ENCODE measurements at regions not wholly inside any gene's neighbourhood (a gene's known extent, or its start where the extent isn't known, plus 50 kb on each side); places are given as distances from the start of the nearest gene placed in this dataset.

- no peak overlapping the region for H3K4ac ChIP-seq (replicated peaks; ENCODE audit: insufficient read length, low read depth, low read length)
- H3K56ac ChIP-seq (replicated peaks; ENCODE audit: insufficient read length, low read depth, low read length), result no peak overlapping the region
- no peak overlapping the region for H3K27ac ChIP-seq (ENCODE audit: low read depth, low read length)
- no peak overlapping the region for H3K9ac ChIP-seq (replicated peaks in 1 of 4; ENCODE audit: extremely low read depth in 1 of 4, low read depth in 3 of 4, low read length in 3 of 4)
- no peak overlapping the region for H4K91ac ChIP-seq (replicated peaks; ENCODE audit: insufficient read length, low read length)
- H3K23ac ChIP-seq (ENCODE audit: insufficient read length), result no peak overlapping the region
- H4K20me1 ChIP-seq (replicated peaks in 1 of 2; ENCODE audit: control insufficient read depth in 1 of 2, insufficient read depth in 2 of 2, low read length in 2 of 2), result no peaks in the 10 kb centered on the region
- H4K8ac ChIP-seq (ENCODE audit: extremely low read depth, insufficient read depth, low read length), result no peak overlapping the region
- no peak overlapping the region for H4K5ac ChIP-seq (ENCODE audit: insufficient read length, low read depth, low read length)
- no peak for FAIRE-seq
- no peak overlapping the region for H2BK5ac ChIP-seq (ENCODE audit: low read depth, low read length)
- no peaks in the 10 kb centered on the region for H3K9me3 ChIP-seq (ENCODE audit: insufficient read depth in 2 of 2, low read depth in 1 of 2, low read length in 1 of 2)
- no peak overlapping the region for H2BK20ac ChIP-seq (ENCODE audit: low read length)
- H2BK120ac ChIP-seq (replicated peaks; ENCODE audit: low read depth, low read length), result no peak overlapping the region
- no peaks in the 10 kb centered on the region; a peak in 2 of 7 replicates for H3K27me3 ChIP-seq (replicated peaks in 1 of 4; ENCODE audit: control insufficient read depth in 3 of 4, extremely low read depth in 1 of 4, insufficient read depth in 3 of 4, low read length in 3 of 4)
- no peak overlapping the region for H2BK12ac ChIP-seq (ENCODE audit: low read depth, low read length)
- H3K14ac ChIP-seq (ENCODE audit: insufficient read length), result no peak overlapping the region
- H3K79me1 ChIP-seq (ENCODE audit: low read depth, low read length), result no peaks in the 10 kb centered on the region; the same call in 1 of the 2 replicates
- 0 out of 8 replicates have a peak, but pooled peaks cover 0 to 2% (median 0%) of the 10 kb centered on the region in 4 experiments for H3K36me3 ChIP-seq (ENCODE audit: control insufficient read depth in 2 of 4, insufficient read depth in 4 of 4, low read length in 3 of 4)
- H3K23me2 ChIP-seq (ENCODE audit: low read depth, low read length), result no peaks in the 10 kb centered on the region
- H3K79me2 ChIP-seq (ENCODE audit: control insufficient read depth in 1 of 2, insufficient read depth in 2 of 2, low read length in 2 of 2), result no peaks in the 10 kb centered on the region
- no peak overlapping the region for H3K18ac ChIP-seq (ENCODE audit: extremely low read depth, low read length)
- CTCF ChIA-PET (ENCODE audit: partially characterized antibody), result no interaction called here
- H3K4me3 ChIP-seq (ENCODE audit: extremely low read depth in 1 of 4, insufficient read depth in 2 of 4, low read depth in 3 of 4, low read length in 4 of 4), result no peak overlapping the region
- H2AFZ ChIP-seq (ENCODE audit: low read length), result no peak overlapping the region
- H2AK5ac ChIP-seq (ENCODE audit: low read depth, low read length), result no peak overlapping the region
- H2BK15ac ChIP-seq (ENCODE audit: low read length), result no peak overlapping the region
- POLR2A ChIA-PET (ENCODE audit: partially characterized antibody), result interaction anchor here (1.3 kb wide), 1 partner anchor 16 kb away, joined by 5 read pairs; no protein-coding TSS in a partner anchor
- DNase-seq (ENCODE audit: low read depth in 1 of 2, low spot score in 2 of 2), result no peak
- peaks cover 0 to 5% (median 0%) of the 10 kb centered on the region in 4 experiments; a peak in 2 of 7 replicates for H3K4me1 ChIP-seq (replicated peaks in 1 of 4; ENCODE audit: control insufficient read depth in 3 of 4, insufficient read depth in 4 of 4, low read length in 3 of 4)
- no peak overlapping the region for H3K4me2 ChIP-seq (ENCODE audit: insufficient read depth in 1 of 2, low read depth in 2 of 2, low read length in 2 of 2)
- TF ChIP-seq HDAC6 (IDR thresholded peaks at IDR 0.05; ENCODE audit: low read depth, low read length) (no peak), CHD7 (IDR thresholded peaks at IDR 0.05; ENCODE audit: insufficient replicate concordance, low read length) (no peak)
Measured at GRCh38 chr1:232193451-232193783, 436.5 kb downstream of the SIPA1L2 start.

Data from H1 (cell line).